HCT116 (cell line): ENCODE measurements at regions not wholly inside any gene's neighbourhood (a gene's known extent, or its start where the extent isn't known, plus 50 kb on each side); places are given as distances from the start of the nearest gene placed in this dataset.

Source experiments
- ATAC-seq: fragments of 200-7000 bp; cut with Tn5 transposase; 2 replicates; pipeline ENCODE4 v1.9.1; 2020; ENCODE audit warnings: mild to moderate bottlenecking, moderate library complexity
- BruUV-seq: library from RNA; stranded (reverse); fragments of 400-500 nt; replicated peaks from 2 replicates; lab custom pipeline; 2021; lab: Mats Ljungman, UMichigan
- CTCF ChIA-PET: fragments of 300-600 bp; sonication (Branson Sonifier 250); formaldehyde crosslinking; loops from one replicate; lab custom pipeline; 2021; ENCODE audit warnings: antibody characterized with exemption; lab: Charles Lee
- POLR2A ChIA-PET: fragments of 300-600, 350-600 bp; sonication (Branson Sonifier 250); formaldehyde crosslinking; loops from one replicate; lab custom pipeline; 2021; ENCODE audit warnings: antibody characterized with exemption; lab: Charles Lee
- RAD21 ChIA-PET, 2 experiments: fragments of 300-600 bp; sonication (Branson Sonifier 250); formaldehyde crosslinking; loops; one replicate each; lab custom pipeline; 2023; ENCODE audit warnings: low total read pairs in 2 of 2; ENCODE audit not compliant: uncharacterized antibody in 2 of 2, unreplicated experiment in 2 of 2, low non-redundant PET in 1 of 2; lab: Charles Lee
- DNase-seq: peaks from one replicate; pipeline ENCODE4 v3.0.0-alpha.2; 2010; ENCODE audit warnings: low read depth, low spot score
- H2AFZ ChIP-seq: fragments of 200-600 bp; shearing (Covaris generic), sonication (generic); 2 replicates; pipeline ENCODE4 v1.6.1; 2017; ENCODE audit warnings: low read depth, mixed run types, mixed read lengths, antibody characterized with exemption, low read length; ENCODE audit not compliant: poor library complexity, severe bottlenecking
- H3K27ac ChIP-seq: 2 replicates; pipeline ENCODE4 v1.5.1; 2012; ENCODE audit warnings: low read depth, low read length
- H3K27me3 ChIP-seq: fragments of 200-600 bp; sonication (generic); 2 replicates; pipeline ENCODE4 v1.6.1; 2016; ENCODE audit warnings: mixed run types, low read length, mixed read lengths; ENCODE audit not compliant: insufficient read depth
- H3K36me3 ChIP-seq, 2 experiments: fragments of 200-500 bp in 1 of 2; fragments of 200-600 bp in 1 of 2; sonication (Bioruptor generic) in 1 of 2; sonication (generic) in 1 of 2; 2 replicates each; pipeline versions ENCODE4 v1.5.1 to v1.6.1; 2014 to 2016; ENCODE audit warnings: low read length in 2 of 2, inconsistent platforms in 1 of 2, mixed read lengths in 1 of 2, mixed run types in 1 of 2; ENCODE audit not compliant: insufficient read depth in 2 of 2, control insufficient read depth in 1 of 2
- H3K4me1 ChIP-seq, 2 experiments: fragments of 200-600 bp in 1 of 2; sonication (generic) in 1 of 2; 2 replicates each; pipeline versions ENCODE4 v1.5.1 to v1.6.1; 2012 to 2017; ENCODE audit warnings: low read length in 2 of 2, inconsistent platforms in 1 of 2, mild to moderate bottlenecking in 1 of 2, mixed read lengths in 1 of 2, mixed run types in 1 of 2, moderate library complexity in 1 of 2; ENCODE audit not compliant: insufficient read depth in 2 of 2, control insufficient read depth in 1 of 2
- H3K4me2 ChIP-seq: fragments of 200-600 bp; sonication (generic); 2 replicates; pipeline ENCODE4 v1.6.1; 2017; ENCODE audit warnings: mixed run types, low read length, mixed read lengths
- H3K4me3 ChIP-seq, 2 experiments: fragments of 200-600 bp in 1 of 2; sonication (generic) in 1 of 2; replicated peaks in 1 of 2; 2 replicates each; pipeline ENCODE4 v1.5.1; 2011 to 2016; ENCODE audit warnings: low read length in 2 of 2, control low read depth in 1 of 2, low read depth in 1 of 2, mild to moderate bottlenecking in 1 of 2, mixed read lengths in 1 of 2, mixed run types in 1 of 2
- H3K79me2 ChIP-seq: fragments of 200-600 bp; sonication (generic); 2 replicates; pipeline ENCODE4 v1.6.1; 2017; ENCODE audit warnings: mild to moderate bottlenecking, mixed run types, low read length, moderate library complexity, mixed read lengths; ENCODE audit not compliant: insufficient read depth
- H3K9ac ChIP-seq: fragments of 200-600 bp; sonication (generic); 2 replicates; pipeline ENCODE4 v1.6.1; 2016; ENCODE audit warnings: low read length, mixed read lengths
- H3K9me2 ChIP-seq: fragments of 200-600 bp; sonication (generic), shearing (Covaris generic); 2 replicates; pipeline ENCODE4 v1.6.1; 2017; ENCODE audit warnings: mixed run types, mild to moderate bottlenecking, moderate library complexity; ENCODE audit not compliant: insufficient read depth
- H3K9me3 ChIP-seq, 2 experiments: fragments of 200-500 bp in 1 of 2; fragments of 200-600 bp in 1 of 2; sonication (Bioruptor generic) in 1 of 2; sonication (generic) in 1 of 2; 2 replicates each; pipeline ENCODE4 v1.6.1; 2014 to 2017; ENCODE audit warnings: low read length in 2 of 2, mixed read lengths in 2 of 2, inconsistent platforms in 1 of 2, low read depth in 1 of 2, mild to moderate bottlenecking in 1 of 2, mixed run types in 1 of 2, moderate library complexity in 1 of 2; ENCODE audit not compliant: control insufficient read depth in 1 of 2, insufficient read depth in 1 of 2
- H4K20me1 ChIP-seq: fragments of 200-600 bp; sonication (generic), shearing (Covaris generic); 2 replicates; pipeline ENCODE4 v1.6.1; 2017; ENCODE audit warnings: mixed run types, mild to moderate bottlenecking, moderate library complexity; ENCODE audit not compliant: insufficient read depth
- CBX3 ChIP-seq: IDR thresholded peaks from 2 replicates; pipeline ENCODE4 v1.6.1; 2012; ENCODE audit warnings: low read depth
- CTCF ChIP-seq, 3 experiments: fragments of 200-600 bp in 1 of 3; sonication (generic) in 1 of 3; IDR thresholded peaks in 2 of 3; conservative IDR thresholded peaks in 1 of 3; 2 replicates each; pipeline ENCODE4 v1.5.1; 2012 to 2017; ENCODE audit warnings: low read depth in 2 of 3, low read length in 2 of 3, antibody characterized with exemption in 1 of 3, borderline replicate concordance in 1 of 3, control low read depth in 1 of 3, mild to moderate bottlenecking in 1 of 3, mixed read lengths in 1 of 3, mixed run types in 1 of 3, moderate library complexity in 1 of 3; ENCODE audit not compliant: insufficient read depth in 1 of 3
- ELF1 ChIP-seq: IDR thresholded peaks from 2 replicates; pipeline ENCODE4 v1.6.1; 2012; ENCODE audit warnings: low read depth, borderline replicate concordance
- EZH2phosphoT487 ChIP-seq: fragments of 200-600 bp; IDR thresholded peaks from 2 replicates; pipeline ENCODE4 v1.6.1; 2018; ENCODE audit warnings: antibody characterized with exemption, borderline replicate concordance
- FOSL1 ChIP-seq: IDR thresholded peaks from 2 replicates; pipeline ENCODE4 v1.6.1; 2012; ENCODE audit warnings: low read depth
- JUND ChIP-seq: IDR thresholded peaks from 2 replicates; pipeline ENCODE4 v1.6.1; 2012
- POLR2A ChIP-seq: IDR thresholded peaks from 2 replicates; pipeline ENCODE4 v1.7.0; 2011; ENCODE audit warnings: borderline replicate concordance; ENCODE audit not compliant: insufficient read depth, insufficient read length; ENCODE audit errors: extremely low read depth
- RAD21 ChIP-seq: IDR thresholded peaks from 2 replicates; pipeline ENCODE4 v1.6.1; 2012; ENCODE audit warnings: low read depth, mild to moderate bottlenecking
- REST ChIP-seq: IDR thresholded peaks from 2 replicates; pipeline ENCODE4 v1.6.1; 2012; ENCODE audit warnings: low read depth
- SP1 ChIP-seq: IDR thresholded peaks from 2 replicates; pipeline ENCODE4 v1.6.1; 2012; ENCODE audit warnings: low read depth
- SRF ChIP-seq: IDR thresholded peaks from 2 replicates; pipeline ENCODE4 v1.6.1; 2012; ENCODE audit warnings: low read depth
- YY1 ChIP-seq: IDR thresholded peaks from 2 replicates; pipeline ENCODE4 v1.6.1; 2011; ENCODE audit warnings: low read length, low read depth, moderate library complexity, mild to moderate bottlenecking; ENCODE audit not compliant: insufficient replicate concordance; ENCODE audit errors: extremely low read depth
- ZBTB33 ChIP-seq: IDR thresholded peaks from 2 replicates; pipeline ENCODE4 v1.6.1; 2011; ENCODE audit warnings: mild to moderate bottlenecking, low read length, moderate library complexity; ENCODE audit not compliant: insufficient replicate concordance; ENCODE audit errors: extremely low read depth
- ZFX ChIP-seq: fragments of 450-650 bp; IDR thresholded peaks from 2 replicates; pipeline ENCODE4 v1.6.1; 2017
- ZNF274 ChIP-seq: fragments of 200-500 bp; sonication (Bioruptor generic); IDR thresholded peaks from 2 replicates; pipeline ENCODE4 v1.6.1; 2014; ENCODE audit warnings: mild to moderate bottlenecking, low read depth, low read length, inconsistent platforms
- intact Hi-C: fragments of 100-400 bp; cut with micrococcal nuclease; formaldehyde crosslinking; loops from 2 replicates; pipeline ENCODE4 v1.10.0; 2022
- TF ChIP-seq, protein P1 (sequence below): IDR thresholded peaks from 2 replicates; pipeline ENCODE4 v1.6.1; 2012
- TF ChIP-seq, protein P2 (sequence below): IDR thresholded peaks from 2 replicates; pipeline ENCODE4 v1.6.1; 2012

- TF ChIP-seq ZBTB33 = no peak
- no peak for TF ChIP-seq SP1
Observed at GRCh38 chr13:75195495-75196146, 286.3 kb downstream of the TBC1D4 start (continued).

DNA sequence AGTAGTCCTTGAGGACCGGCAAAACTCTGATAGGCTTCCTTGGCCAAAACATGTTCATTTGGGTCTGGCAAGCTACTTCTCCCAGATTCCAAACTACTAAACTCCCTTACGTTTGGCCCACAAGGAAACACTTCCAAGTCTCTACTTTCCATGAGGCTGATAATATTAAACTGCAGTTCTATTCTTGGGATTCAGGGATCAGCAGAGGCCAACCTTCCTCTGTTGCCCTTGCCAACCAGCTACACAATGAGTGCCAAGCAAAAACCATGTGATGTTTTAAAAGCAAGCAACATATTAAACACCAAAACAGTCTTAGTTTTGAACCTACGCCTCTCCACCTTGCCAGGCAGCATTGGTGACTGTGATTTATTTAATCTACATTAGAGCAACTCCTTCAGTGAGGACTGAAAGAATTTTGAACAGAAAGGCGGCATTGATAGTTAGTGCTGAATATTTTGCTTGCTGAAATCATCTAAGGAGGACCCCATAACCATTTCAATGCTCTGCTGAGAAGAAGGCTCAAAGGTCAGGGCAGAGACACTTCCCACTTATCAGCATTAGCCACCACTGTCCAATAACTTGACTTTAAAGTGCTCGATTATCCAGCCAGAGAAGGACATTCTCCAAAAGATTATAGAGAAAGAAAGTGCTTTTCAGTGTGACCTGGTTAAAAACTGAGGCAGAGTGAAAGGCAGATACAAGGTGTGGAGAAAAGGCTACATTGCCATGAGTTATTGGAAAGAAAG lies 287.1 kb downstream of the TBC1D4 start:
- no peaks in the 10 kb centered on the region for H3K4me1 ChIP-seq
- ChIA-PET CTCF (no interaction called here), RAD21 (no interaction called here), POLR2A (no interaction called here)
- H3K9ac ChIP-seq = no peak overlapping the region
- no TSS peak for BruUV-seq
- H3K4me3 ChIP-seq = no peak overlapping the region
- no peaks in the 10 kb centered on the region for H4K20me1 ChIP-seq
- ATAC-seq = no peak
- H3K79me2 ChIP-seq = no peaks in the 10 kb centered on the region
- H3K27me3 ChIP-seq = peaks cover 16% of the 10 kb centered on the region
- H3K4me2 ChIP-seq = no peak overlapping the region
- no peaks in the 10 kb centered on the region for H3K36me3 ChIP-seq
- no peaks in the 10 kb centered on the region for H3K9me3 ChIP-seq
- no peaks in the 10 kb centered on the region for H3K9me2 ChIP-seq
- no peak overlapping the region for H3K27ac ChIP-seq
- DNase-seq = no peak
- H2AFZ ChIP-seq = no peak overlapping the region
- intact Hi-C loops = no loop called here
- no peak for TF ChIP-seq ELF1
- no peak for TF ChIP-seq REST
- no peak for TF ChIP-seq POLR2A
- TF ChIP-seq FOSL1 = no peak
- no peak for TF ChIP-seq EZH2phosphoT487
- TF ChIP-seq, protein P1, sequence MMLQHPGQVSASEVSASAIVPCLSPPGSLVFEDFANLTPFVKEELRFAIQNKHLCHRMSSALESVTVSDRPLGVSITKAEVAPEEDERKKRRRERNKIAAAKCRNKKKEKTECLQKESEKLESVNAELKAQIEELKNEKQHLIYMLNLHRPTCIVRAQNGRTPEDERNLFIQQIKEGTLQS = no peak
- no peak for TF ChIP-seq ZFX
- TF ChIP-seq RAD21 = no peak
- no peak for TF ChIP-seq YY1
- no peak for TF ChIP-seq SP1
- TF ChIP-seq JUND = no peak
- no peak for TF ChIP-seq CBX3
- no peak for TF ChIP-seq ZNF274
- TF ChIP-seq, protein P2, sequence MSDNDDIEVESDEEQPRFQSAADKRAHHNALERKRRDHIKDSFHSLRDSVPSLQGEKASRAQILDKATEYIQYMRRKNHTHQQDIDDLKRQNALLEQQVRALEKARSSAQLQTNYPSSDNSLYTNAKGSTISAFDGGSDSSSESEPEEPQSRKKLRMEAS = no peak
- no peak for TF ChIP-seq CTCF (IDR thresholded peaks at IDR 0.05 in 2 of 3, conservative IDR thresholded peaks at IDR 0.05 in 1 of 3; ENCODE audit: borderline replicate concordance in 1 of 3, insufficient read depth in 1 of 3, low read depth in 2 of 3, low read length in 2 of 3)
- TF ChIP-seq SRF = no peak
